GM23338 (cell line): ENCODE measurements at regions not wholly inside any gene's neighbourhood (a gene's known extent, or its start where the extent isn't known, plus 50 kb on each side); places are given as distances from the start of the nearest gene placed in this dataset.

ENCODE experiments used
- ATAC-seq: fragments of 200-7000 bp; cut with Tn5 transposase; 3 replicates; pipeline ENCODE4 v1.9.1; 2020
- DNase-seq: peaks from one replicate; pipeline ENCODE4 v3.0.0-alpha.2; 2015; ENCODE audit warnings: low spot score
- H2AFZ ChIP-seq: fragments of 200-600 bp; sonication (generic); 2 replicates; pipeline ENCODE4 v1.8.0; 2016; ENCODE audit warnings: antibody characterized with exemption, mild to moderate bottlenecking, moderate library complexity
- H3F3A ChIP-seq: fragments of 200-600 bp; sonication (generic); replicated peaks from 2 replicates; pipeline ENCODE4 v1.8.0; 2017; ENCODE audit warnings: antibody characterized with exemption, mixed run types, low read depth
- H3K27ac ChIP-seq: fragments of 200-600 bp; sonication (generic); 2 replicates; pipeline ENCODE4 v1.6.1; 2016; ENCODE audit warnings: low read depth
- H3K27me3 ChIP-seq: fragments of 200-600 bp; sonication (generic); 2 replicates; pipeline ENCODE4 v1.8.0; 2016; ENCODE audit warnings: mild to moderate bottlenecking, mixed run types, moderate library complexity; ENCODE audit not compliant: insufficient read depth
- H3K36me3 ChIP-seq: fragments of 200-600 bp; sonication (generic); 2 replicates; pipeline ENCODE4 v1.8.0; 2016; ENCODE audit warnings: mild to moderate bottlenecking; ENCODE audit not compliant: insufficient read depth
- H3K4me1 ChIP-seq: fragments of 200-600 bp; sonication (generic); 2 replicates; pipeline ENCODE4 v1.8.0; 2016; ENCODE audit warnings: mild to moderate bottlenecking, moderate library complexity; ENCODE audit not compliant: insufficient read depth
- H3K4me2 ChIP-seq: fragments of 200-600 bp; sonication (generic); 2 replicates; pipeline ENCODE4 v1.7.1; 2017; ENCODE audit warnings: mixed run types
- H3K4me3 ChIP-seq: fragments of 200-600 bp; sonication (generic); 2 replicates; pipeline ENCODE4 v1.6.1; 2016; ENCODE audit warnings: mixed run types
- H3K79me2 ChIP-seq: fragments of 200-600 bp; sonication (generic); replicated peaks from 2 replicates; pipeline ENCODE4 v1.8.0; 2017; ENCODE audit warnings: mild to moderate bottlenecking; ENCODE audit not compliant: insufficient read depth
- H3K9me2 ChIP-seq: fragments of 200-600 bp; sonication (generic); 2 replicates; pipeline ENCODE4 v1.8.0; 2017; ENCODE audit not compliant: insufficient read depth
- H4K20me1 ChIP-seq: fragments of 200-600 bp; sonication (generic); replicated peaks from 2 replicates; pipeline ENCODE4 v1.8.0; 2017; ENCODE audit warnings: mild to moderate bottlenecking; ENCODE audit not compliant: insufficient read depth
- H3K27ac Mint-ChIP-seq: 2 replicates; pipeline ENCODE4 v1.8.0; 2020; ENCODE audit warnings: inconsistent platforms, mild to moderate bottlenecking, moderate library complexity, mixed read lengths
- H3K27me3 Mint-ChIP-seq: 3 replicates; pipeline ENCODE4 v1.8.0; 2022; ENCODE audit warnings: low read depth, mild to moderate bottlenecking, moderate library complexity, mixed read lengths, inconsistent platforms; ENCODE audit not compliant: insufficient read depth, poor library complexity
- H3K36me3 Mint-ChIP-seq: 3 replicates; pipeline ENCODE4 v1.8.0; 2021; ENCODE audit warnings: low read depth, mild to moderate bottlenecking, inconsistent platforms, moderate library complexity, mixed read lengths
- H3K4me1 Mint-ChIP-seq: 3 replicates; pipeline ENCODE4 v1.8.0; 2020; ENCODE audit warnings: mild to moderate bottlenecking, inconsistent platforms, mixed read lengths
- H3K4me3 Mint-ChIP-seq: 3 replicates; pipeline ENCODE4 v1.8.0; 2021; ENCODE audit warnings: moderate library complexity, mild to moderate bottlenecking, inconsistent platforms, mixed read lengths
- H3K9me3 Mint-ChIP-seq: 3 replicates; pipeline ENCODE4 v1.8.0; 2020; ENCODE audit warnings: moderate library complexity, mild to moderate bottlenecking, inconsistent platforms, mixed read lengths
- CREB1 ChIP-seq: fragments of 250-450 bp; sonication (Bioruptor Pico); IDR thresholded peaks from 2 replicates; pipeline ENCODE4 v1.5.0; 2020; ENCODE audit warnings: low read depth, mild to moderate bottlenecking, moderate library complexity
- EZH2 ChIP-seq: fragments of 200-600 bp; sonication (generic); IDR thresholded peaks from one replicate; pipeline ENCODE4 v1.8.0; 2017; ENCODE audit warnings: antibody characterized with exemption, mild to moderate bottlenecking, low read depth; ENCODE audit not compliant: unreplicated experiment
- EZH2phosphoT487 ChIP-seq: fragments of 200-600 bp; sonication (generic); IDR thresholded peaks from one replicate; pipeline ENCODE4 v1.8.1; 2018; ENCODE audit warnings: antibody characterized with exemption; ENCODE audit not compliant: unreplicated experiment
- JUNB ChIP-seq: IDR thresholded peaks from one replicate; pipeline ENCODE4 v1.6.1; 2016; ENCODE audit warnings: antibody characterized with exemption; ENCODE audit not compliant: unreplicated experiment
- NANOG ChIP-seq: IDR thresholded peaks from 2 replicates; pipeline ENCODE4 v1.6.1; 2016; ENCODE audit warnings: antibody characterized with exemption, borderline replicate concordance
- POLR2AphosphoS5 ChIP-seq: IDR thresholded peaks from 2 replicates; pipeline ENCODE4 v1.6.1; 2016; ENCODE audit warnings: antibody characterized with exemption, low read depth
- REST ChIP-seq: IDR thresholded peaks from one replicate; pipeline ENCODE4 v1.6.1; 2018; ENCODE audit warnings: antibody characterized with exemption; ENCODE audit not compliant: unreplicated experiment
- STAT1 ChIP-seq: IDR thresholded peaks from one replicate; pipeline ENCODE4 v1.6.1; 2016; ENCODE audit warnings: antibody characterized with exemption; ENCODE audit not compliant: unreplicated experiment
- ZNF114 ChIP-seq: fragments of 250-450 bp; sonication (Bioruptor Pico); IDR thresholded peaks from 2 replicates; pipeline ENCODE4 v1.5.0; 2020; ENCODE audit warnings: mild to moderate bottlenecking, moderate library complexity
- ZNF331 ChIP-seq: fragments of 250-450 bp; sonication (Bioruptor Pico); IDR thresholded peaks from 2 replicates; pipeline ENCODE4 v1.5.0; 2020; ENCODE audit warnings: low read depth, mild to moderate bottlenecking, moderate library complexity
- ZNF462 ChIP-seq: fragments of 250-450 bp; sonication (Bioruptor Pico); IDR thresholded peaks from 2 replicates; pipeline ENCODE4 v1.5.0; 2020; ENCODE audit warnings: mild to moderate bottlenecking, moderate library complexity
- TF ChIP-seq, protein P1 (sequence below): IDR thresholded peaks from 2 replicates; pipeline ENCODE4 v1.6.1; 2016; ENCODE audit warnings: antibody characterized with exemption
- TF ChIP-seq, protein P2 (sequence below), 2 experiments: fragments of 200-600 bp in 1 of 2; sonication (generic) in 1 of 2; conservative IDR thresholded peaks; 2 replicates each; pipeline versions ENCODE4 v1.5.1 to v1.6.1; 2016 to 2017; ENCODE audit warnings: antibody characterized with exemption in 2 of 2, low read depth in 2 of 2, mild to moderate bottlenecking in 2 of 2, moderate library complexity in 1 of 2

DNA sequence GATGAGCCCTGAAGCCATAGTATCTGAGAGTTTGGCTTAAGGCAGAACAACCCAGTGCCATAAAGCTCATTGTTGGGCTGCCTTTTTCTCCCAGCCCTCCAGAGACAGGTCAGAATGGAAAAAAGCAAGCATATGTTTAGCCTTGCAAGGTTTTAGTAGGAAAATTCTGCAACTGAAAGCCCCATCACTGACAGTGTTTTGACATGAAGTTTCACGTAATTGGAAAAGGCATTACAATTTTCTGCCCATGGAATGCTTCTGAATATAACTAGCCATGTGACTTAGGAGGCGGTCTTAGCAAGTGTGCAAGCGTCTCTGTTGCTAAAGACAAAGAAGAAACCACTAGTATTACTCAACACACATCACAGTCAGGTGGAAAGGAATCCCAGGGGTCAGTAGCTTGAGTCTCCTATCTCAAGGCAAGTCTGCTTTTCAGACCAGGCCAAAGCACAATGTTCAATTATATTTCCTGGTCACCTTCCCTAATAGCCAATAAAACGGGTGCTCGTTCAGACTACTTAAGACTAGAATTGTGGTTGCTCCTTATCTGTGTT is 117.6 kb downstream of the CARTPT start:
- Histone ChIP-seq H3K36me3 (no peaks in the 10 kb centered on the region), H2AFZ (peak overlapping the region; percentile 66; the same call in 1 of the 2 replicates), H3K4me3 (no peak overlapping the region), H3K4me2 (no peak overlapping the region), H4K20me1 (no peaks in the 10 kb centered on the region), H3K79me2 (no peaks in the 10 kb centered on the region), H3K4me1 (peaks cover 2% of the 10 kb centered on the region; the same call in 1 of the 2 replicates), H3K9me2 (no peaks in the 10 kb centered on the region; the same call in 1 of the 2 replicates), H3K27me3 (no peaks in the 10 kb centered on the region), H3F3A (no peaks in the 10 kb centered on the region), H3K27ac (no peak overlapping the region)
- TF ChIP-seq JUNB (no peak), ZNF114 (CRISPR knock-in tag) (no peak), STAT1 (no peak), EZH2phosphoT487 (no peak), REST (no peak), CREB1 (CRISPR knock-in tag) (no peak), ZNF331 (no peak), POLR2AphosphoS5 (no peak), ZNF462 (no peak), EZH2 (no peak), NANOG (no peak)
- TF ChIP-seq, protein P1, sequence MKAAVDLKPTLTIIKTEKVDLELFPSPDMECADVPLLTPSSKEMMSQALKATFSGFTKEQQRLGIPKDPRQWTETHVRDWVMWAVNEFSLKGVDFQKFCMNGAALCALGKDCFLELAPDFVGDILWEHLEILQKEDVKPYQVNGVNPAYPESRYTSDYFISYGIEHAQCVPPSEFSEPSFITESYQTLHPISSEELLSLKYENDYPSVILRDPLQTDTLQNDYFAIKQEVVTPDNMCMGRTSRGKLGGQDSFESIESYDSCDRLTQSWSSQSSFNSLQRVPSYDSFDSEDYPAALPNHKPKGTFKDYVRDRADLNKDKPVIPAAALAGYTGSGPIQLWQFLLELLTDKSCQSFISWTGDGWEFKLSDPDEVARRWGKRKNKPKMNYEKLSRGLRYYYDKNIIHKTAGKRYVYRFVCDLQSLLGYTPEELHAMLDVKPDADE: no peak
- TF ChIP-seq, protein P2, sequence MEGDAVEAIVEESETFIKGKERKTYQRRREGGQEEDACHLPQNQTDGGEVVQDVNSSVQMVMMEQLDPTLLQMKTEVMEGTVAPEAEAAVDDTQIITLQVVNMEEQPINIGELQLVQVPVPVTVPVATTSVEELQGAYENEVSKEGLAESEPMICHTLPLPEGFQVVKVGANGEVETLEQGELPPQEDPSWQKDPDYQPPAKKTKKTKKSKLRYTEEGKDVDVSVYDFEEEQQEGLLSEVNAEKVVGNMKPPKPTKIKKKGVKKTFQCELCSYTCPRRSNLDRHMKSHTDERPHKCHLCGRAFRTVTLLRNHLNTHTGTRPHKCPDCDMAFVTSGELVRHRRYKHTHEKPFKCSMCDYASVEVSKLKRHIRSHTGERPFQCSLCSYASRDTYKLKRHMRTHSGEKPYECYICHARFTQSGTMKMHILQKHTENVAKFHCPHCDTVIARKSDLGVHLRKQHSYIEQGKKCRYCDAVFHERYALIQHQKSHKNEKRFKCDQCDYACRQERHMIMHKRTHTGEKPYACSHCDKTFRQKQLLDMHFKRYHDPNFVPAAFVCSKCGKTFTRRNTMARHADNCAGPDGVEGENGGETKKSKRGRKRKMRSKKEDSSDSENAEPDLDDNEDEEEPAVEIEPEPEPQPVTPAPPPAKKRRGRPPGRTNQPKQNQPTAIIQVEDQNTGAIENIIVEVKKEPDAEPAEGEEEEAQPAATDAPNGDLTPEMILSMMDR (conservative IDR thresholded peaks at IDR 0.05; ENCODE audit: low read depth in 2 of 2): no peak
- ATAC-seq: no peak
- H3K9me3 Mint-ChIP-seq: peaks cover 3% of the 10 kb centered on the region; the same call in 1 of the 3 replicates
- no peak overlapping the region for H3K4me3 Mint-ChIP-seq
- H3K4me1 Mint-ChIP-seq: peaks cover 8% of the 10 kb centered on the region
- H3K27ac Mint-ChIP-seq: no peak overlapping the region
- H3K36me3 Mint-ChIP-seq: no peaks in the 10 kb centered on the region
- DNase-seq: no peak
- no peaks in the 10 kb centered on the region for H3K27me3 Mint-ChIP-seq
